Fibroblast of lung (primary cell): ENCODE measurements at regions not wholly inside any gene's neighbourhood (a gene's known extent, or its start where the extent isn't known, plus 50 kb on each side); places are given as distances from the start of the nearest gene placed in this dataset.

Experiments
- DNase-seq, 2 donors: peaks; one replicate each; pipeline versions ENCODE4 v3.0.0 to v3.0.0-alpha.2; 2010; ENCODE audit warnings: low read depth in 2 of 2
- H2AFZ ChIP-seq: 2 replicates; pipeline ENCODE4 v1.5.1; 2012; ENCODE audit warnings: low read length, control low read depth, inconsistent platforms
- H3K27ac ChIP-seq: 2 replicates; pipeline ENCODE4 v1.5.1; 2011; ENCODE audit warnings: low read length, control low read depth; ENCODE audit not compliant: insufficient read depth
- H3K27me3 ChIP-seq: 2 replicates; pipeline ENCODE4 v1.5.1; 2011; ENCODE audit warnings: mild to moderate bottlenecking, low read length; ENCODE audit not compliant: control insufficient read depth, insufficient read depth
- H3K36me3 ChIP-seq: 2 replicates; pipeline ENCODE4 v1.5.1; 2011; ENCODE audit warnings: low read length; ENCODE audit not compliant: control insufficient read depth, insufficient read depth
- H3K4me1 ChIP-seq: 2 replicates; pipeline ENCODE4 v1.5.1; 2011; ENCODE audit warnings: low read length; ENCODE audit not compliant: control insufficient read depth, insufficient read depth; ENCODE audit errors: extremely low read depth
- H3K4me2 ChIP-seq: 2 replicates; pipeline ENCODE4 v1.5.1; 2011; ENCODE audit warnings: low read length, control low read depth; ENCODE audit not compliant: insufficient read depth; ENCODE audit errors: extremely low read depth
- H3K4me3 ChIP-seq, 4 experiments: fragments of 200-600 bp in 1 of 4; sonication (generic) in 1 of 4; replicated peaks in 1 of 4; 2 replicates each; pipeline ENCODE4 v1.5.1; 2011 to 2016; ENCODE audit warnings: low read length in 4 of 4, low read depth in 3 of 4, mild to moderate bottlenecking in 3 of 4, control low read depth in 2 of 4, inconsistent platforms in 1 of 4, mixed read lengths in 1 of 4; ENCODE audit not compliant: insufficient read depth in 1 of 4; ENCODE audit errors: control extremely low read depth in 1 of 4
- H3K79me2 ChIP-seq: 2 replicates; pipeline ENCODE4 v1.5.1; 2012; ENCODE audit warnings: mild to moderate bottlenecking, low read length, inconsistent platforms; ENCODE audit not compliant: control insufficient read depth, insufficient read depth
- H3K9ac ChIP-seq: 2 replicates; pipeline ENCODE4 v1.5.1; 2011; ENCODE audit warnings: mild to moderate bottlenecking, low read length, control low read depth; ENCODE audit not compliant: insufficient read depth
- H3K9me3 ChIP-seq: 2 replicates; pipeline ENCODE4 v1.5.1; 2012; ENCODE audit warnings: low read depth, low read length; ENCODE audit not compliant: control insufficient read depth, insufficient read depth
- H4K20me1 ChIP-seq: 2 replicates; pipeline ENCODE4 v1.5.1; 2011; ENCODE audit warnings: low read length; ENCODE audit not compliant: control insufficient read depth, insufficient read depth; ENCODE audit errors: extremely low read depth
- CTCF ChIP-seq, 2 donors: IDR thresholded peaks in 1 of 2; conservative IDR thresholded peaks in 1 of 2; 1 replicate in 1 of 2; 2 replicates in 1 of 2; pipeline ENCODE4 v1.5.1; 2011 to 2012; ENCODE audit warnings: low read length in 2 of 2, control low read depth in 1 of 2, inconsistent platforms in 1 of 2, low read depth in 1 of 2, mild to moderate bottlenecking in 1 of 2
- EZH2 ChIP-seq: IDR thresholded peaks from 2 replicates; pipeline ENCODE4 v1.5.1; 2012; ENCODE audit warnings: low read length, control low read depth, mild to moderate bottlenecking; ENCODE audit errors: missing control alignments

GRCh38 chr5:3741374-3741770, 145.7 kb downstream of the IRX1 start:
- H2AFZ ChIP-seq = no peak overlapping the region
- H3K4me2 ChIP-seq = no peak overlapping the region
- no peak overlapping the region for H3K9ac ChIP-seq
- peak in 1 of 2 donors; percentile 25 for DNase-seq
- H3K79me2 ChIP-seq = no peaks in the 10 kb centered on the region
- H3K36me3 ChIP-seq = no peaks in the 10 kb centered on the region
- TF ChIP-seq CTCF (conservative IDR thresholded peaks at IDR 0.05 in 1 of 2, IDR thresholded peaks at IDR 0.05 in 1 of 2; ENCODE audit: low read depth in 1 of 2, low read length in 2 of 2) (no peak), EZH2 (no peak)
- H4K20me1 ChIP-seq = no peaks in the 10 kb centered on the region
- no peaks in the 10 kb centered on the region for H3K4me1 ChIP-seq
- no peak overlapping the region for H3K27ac ChIP-seq
- no peak overlapping the region for H3K4me3 ChIP-seq
- H3K27me3 ChIP-seq = no peaks in the 10 kb centered on the region
- H3K9me3 ChIP-seq = no peaks in the 10 kb centered on the region

- Histone ChIP-seq H3K27me3 (no peaks in the 10 kb centered on the region), H3K9ac (no peak overlapping the region), H3K4me2 (no peak overlapping the region), H4K20me1 (no peaks in the 10 kb centered on the region), H2AFZ (no peak overlapping the region), H3K36me3 (no peaks in the 10 kb centered on the region), H3K79me2 (no peaks in the 10 kb centered on the region), H3K4me1 (no peaks in the 10 kb centered on the region), H3K27ac (no peak overlapping the region), H3K9me3 (no peaks in the 10 kb centered on the region), H3K4me3 (no peak overlapping the region)
- no peak for TF ChIP-seq EZH2
- DNase-seq = no peak
Observed at GRCh38 chr5:3742750-3743149, 147.1 kb downstream of the IRX1 start.

GRCh38 chr5:3751846-3752245, 156.2 kb downstream of the IRX1 start:
- no peak for TF ChIP-seq EZH2
- TF ChIP-seq CTCF (conservative IDR thresholded peaks at IDR 0.05 in 1 of 2, IDR thresholded peaks at IDR 0.05 in 1 of 2; ENCODE audit: low read depth in 1 of 2, low read length in 2 of 2) = no peak
- H3K9me3 ChIP-seq = no peaks in the 10 kb centered on the region

More at GRCh38 chr5:3751846-3752245, 156.2 kb downstream of the IRX1 start:
- Histone ChIP-seq H2AFZ (no peak overlapping the region), H3K9ac (no peak overlapping the region), H4K20me1 (no peaks in the 10 kb centered on the region), H3K4me3 (no peak overlapping the region), H3K27me3 (no peaks in the 10 kb centered on the region), H3K79me2 (no peaks in the 10 kb centered on the region), H3K36me3 (no peaks in the 10 kb centered on the region), H3K4me2 (no peak overlapping the region), H3K27ac (no peak overlapping the region), H3K4me1 (no peaks in the 10 kb centered on the region)
- DNase-seq = no peak
